Right cardiac atrium (tissue), 5 donors: ENCODE measurements at regions not wholly inside any gene's neighbourhood (a gene's known extent, or its start where the extent isn't known, plus 50 kb on each side); places are given as distances from the start of the nearest gene placed in this dataset.

ENCODE experiments used
- ATAC-seq, 2 donors: fragments of 200-7000 bp; cut with Tn5 transposase; one replicate each; pipeline versions ENCODE4 v1.8.0 to v1.9.1; 2020; ENCODE audit warnings: moderate library complexity in 2 of 2, mild to moderate bottlenecking in 1 of 2
- DNase-seq, 3 donors: peaks; one replicate each; pipeline ENCODE4 v3.0.0-alpha.2; 2020
- H3K27ac ChIP-seq: one replicate; pipeline ENCODE4 v1.5.1; 2013; ENCODE audit warnings: mild to moderate bottlenecking, low read length, control low read depth, moderate library complexity
- H3K27me3 ChIP-seq: one replicate; pipeline ENCODE4 v1.6.1; 2013; ENCODE audit not compliant: control insufficient read depth, insufficient read depth
- H3K4me1 ChIP-seq: one replicate; pipeline ENCODE4 v1.6.1; 2013; ENCODE audit warnings: low read length; ENCODE audit not compliant: control insufficient read depth, insufficient read depth
- H3K4me3 ChIP-seq: one replicate; pipeline ENCODE4 v1.5.1; 2013; ENCODE audit warnings: low read length, control low read depth
- H3K9me3 ChIP-seq: one replicate; pipeline ENCODE4 v1.6.1; 2013; ENCODE audit warnings: low read length; ENCODE audit not compliant: control insufficient read depth
- WGBS: extraction: QIAGEN DNeasy Blood & Tissue Kit; methylation state at CpG from one replicate; pipeline ENCODE4 v1.1.7; 2013; 5-methylcytosine and 5-hydroxymethylcytosine counted together
- intact Hi-C, 4 donors: fragments of 100-400 bp; cut with DNase I; formaldehyde crosslinking; loops; one replicate each; pipeline versions ENCODE4 v1.11.0 to v1.14.0; 2022 to 2023
- donor health status: healthy with polysubstance abuse.
- donor health status: DM: no; HTN: yes; CAD: no.
- donor health status: DM: no; HTN: no; CAD: no.
- donor health status: DM: no; HTN: yes; CAD: no; lungs with severe emphysema.
- donor health status: DM: yes; HTN: yes; CAD: no.

GRCh38 chr3:64308931-64309330 lies 83.7 kb upstream of the PRICKLE2 start:
- DNase-seq = no peak
- no peak overlapping the region for H3K27ac ChIP-seq
- 96% methylated on average over 1 of the region's 1 CpG for WGBS
- ATAC-seq = no peak
- H3K9me3 ChIP-seq = no peaks in the 10 kb centered on the region
- no peak overlapping the region for H3K4me3 ChIP-seq
- H3K4me1 ChIP-seq = no peaks in the 10 kb centered on the region
- intact Hi-C loops = no loop called here
- H3K27me3 ChIP-seq = no peaks in the 10 kb centered on the region

GRCh38 chr3:64306745-64307144 lies 81.5 kb upstream of the PRICKLE2 start:
- ATAC-seq = no peak
- no peaks in the 10 kb centered on the region for H3K9me3 ChIP-seq
- H3K4me3 ChIP-seq = no peak overlapping the region
- DNase-seq = peak in 2 of 3 donors; percentile 29 to 48
- 67% methylated on average over 2 of the region's 2 CpGs for WGBS
- H3K4me1 ChIP-seq = no peaks in the 10 kb centered on the region
- H3K27me3 ChIP-seq = no peaks in the 10 kb centered on the region
- no peak overlapping the region for H3K27ac ChIP-seq
- intact Hi-C loops = no loop called here

GRCh38 chr3:64305731-64306130 lies 80.5 kb upstream of the PRICKLE2 start:
- 77% methylated on average over 1 of the region's 1 CpG for WGBS
- no peaks in the 10 kb centered on the region for H3K9me3 ChIP-seq
- H3K4me3 ChIP-seq = no peak overlapping the region
- intact Hi-C loops = no loop called here
- no peaks in the 10 kb centered on the region for H3K27me3 ChIP-seq
- no peaks in the 10 kb centered on the region for H3K4me1 ChIP-seq
- ATAC-seq (no peak), DNase-seq (no peak)
- H3K27ac ChIP-seq = no peak overlapping the region

- Histone ChIP-seq H3K4me3 (no peak overlapping the region), H3K27me3 (no peaks in the 10 kb centered on the region), H3K9me3 (no peaks in the 10 kb centered on the region), H3K27ac (no peak overlapping the region), H3K4me1 (no peaks in the 10 kb centered on the region)
- DNase-seq (no peak), ATAC-seq (no peak)
- intact Hi-C loops = no loop called here
- WGBS = 97% methylated on average over 8 of the region's 8 CpGs
These were observed 79.7 kb upstream of the PRICKLE2 start for GRCh38 chr3:64304828-64305410.

GRCh38 chr3:64303881-64304280 lies 78.6 kb upstream of the PRICKLE2 start:
- DNase-seq (no peak), ATAC-seq (no peak)
- WGBS = 93% methylated on average over 6 of the region's 6 CpGs
- intact Hi-C loops = no loop called here
- Histone ChIP-seq H3K4me1 (no peaks in the 10 kb centered on the region), H3K4me3 (no peak overlapping the region), H3K27ac (no peak overlapping the region), H3K9me3 (no peaks in the 10 kb centered on the region), H3K27me3 (no peaks in the 10 kb centered on the region)

GRCh38 chr3:64303401-64303800 lies 78.1 kb upstream of the PRICKLE2 start:
- Histone ChIP-seq H3K4me3 (no peak overlapping the region), H3K9me3 (no peaks in the 10 kb centered on the region), H3K4me1 (no peaks in the 10 kb centered on the region), H3K27ac (no peak overlapping the region), H3K27me3 (no peaks in the 10 kb centered on the region)
- DNase-seq = no peak
- intact Hi-C loops = no loop called here
- WGBS = 90% methylated on average over 6 of the region's 6 CpGs
- no peak for ATAC-seq

- H3K27me3 ChIP-seq = no peaks in the 10 kb centered on the region
- intact Hi-C loops = no loop called here
- no peak overlapping the region for H3K4me3 ChIP-seq
- no peaks in the 10 kb centered on the region for H3K4me1 ChIP-seq
- no peak for DNase-seq
- WGBS = 92% methylated on average over 2 of the region's 2 CpGs
- ATAC-seq = no peak
- H3K27ac ChIP-seq = no peak overlapping the region
- H3K9me3 ChIP-seq = no peaks in the 10 kb centered on the region
These were observed 76.2 kb upstream of the PRICKLE2 start for GRCh38 chr3:64301476-64301875.

- WGBS = 44% methylated on average over 1 of the region's 1 CpG
- no peak overlapping the region for H3K4me3 ChIP-seq
- DNase-seq (no peak), ATAC-seq (peak; percentile 59 to 90)
- H3K27ac ChIP-seq = no peak overlapping the region
- no peaks in the 10 kb centered on the region for H3K9me3 ChIP-seq
- intact Hi-C loops = no loop called here
- no peaks in the 10 kb centered on the region for H3K27me3 ChIP-seq
- no peaks in the 10 kb centered on the region for H3K4me1 ChIP-seq
These were observed 75.6 kb upstream of the PRICKLE2 start for GRCh38 chr3:64300790-64301423.

- H3K4me3 ChIP-seq = no peak overlapping the region
- ATAC-seq (no peak), DNase-seq (no peak)
- no peak overlapping the region for H3K27ac ChIP-seq
- 81% methylated on average over 1 of the region's 1 CpG for WGBS
- no peaks in the 10 kb centered on the region for H3K9me3 ChIP-seq
- intact Hi-C loops = no loop called here
- no peaks in the 10 kb centered on the region for H3K27me3 ChIP-seq
- H3K4me1 ChIP-seq = no peaks in the 10 kb centered on the region
These were observed 73.9 kb upstream of the PRICKLE2 start for GRCh38 chr3:64299206-64299605.

GRCh38 chr3:64297563-64297962 lies 72.3 kb upstream of the PRICKLE2 start:
- WGBS = 91% methylated on average over 1 of the region's 1 CpG
- no peak for ATAC-seq
- intact Hi-C loops = no loop called here

GRCh38 chr3:64295594-64295993 lies 70.3 kb upstream of the PRICKLE2 start:
- no peak for ATAC-seq

More at GRCh38 chr3:64297563-64297962, 72.3 kb upstream of the PRICKLE2 start:
- Histone ChIP-seq H3K27me3 (no peaks in the 10 kb centered on the region), H3K9me3 (no peaks in the 10 kb centered on the region), H3K4me1 (no peaks in the 10 kb centered on the region), H3K27ac (no peak overlapping the region), H3K4me3 (no peak overlapping the region)
- DNase-seq = no peak

GRCh38 chr3:64294771-64295170 lies 69.5 kb upstream of the PRICKLE2 start:
- Histone ChIP-seq H3K27ac (no peak overlapping the region), H3K9me3 (no peaks in the 10 kb centered on the region), H3K4me1 (no peaks in the 10 kb centered on the region), H3K4me3 (no peak overlapping the region), H3K27me3 (no peaks in the 10 kb centered on the region)
- DNase-seq (no peak), ATAC-seq (no peak)
- intact Hi-C loops = no loop called here
- WGBS = 93% methylated on average over 2 of the region's 2 CpGs

More at GRCh38 chr3:64295594-64295993, 70.3 kb upstream of the PRICKLE2 start:
- Histone ChIP-seq H3K27ac (no peak overlapping the region), H3K4me3 (no peak overlapping the region), H3K9me3 (no peaks in the 10 kb centered on the region), H3K27me3 (no peaks in the 10 kb centered on the region), H3K4me1 (no peaks in the 10 kb centered on the region)
- intact Hi-C loops = no loop called here
- no peak for DNase-seq
- 93% methylated on average over 5 of the region's 5 CpGs for WGBS
